HEK293 (cell line): ENCODE measurements at regions not wholly inside any gene's neighbourhood (a gene's known extent, or its start where the extent isn't known, plus 50 kb on each side); places are given as distances from the start of the nearest gene placed in this dataset.

Source experiments
- CTCF ChIA-PET: fragments of 350-600 bp; formaldehyde crosslinking; extraction: SDS; loops from one replicate; lab custom pipeline; 2021; ENCODE audit warnings: antibody characterized with exemption; lab: Yijun Ruan, JAX
- POLR2A ChIA-PET: fragments of 300-600 bp; formaldehyde crosslinking; extraction: SDS; loops from one replicate; lab custom pipeline; 2020; ENCODE audit warnings: antibody characterized with exemption, inconsistent platforms; lab: Yijun Ruan, JAX
- H3K27ac ChIP-seq: fragments of 200-500 bp; sonication (Bioruptor generic); 2 replicates; pipeline ENCODE4 v1.5.1; 2014; ENCODE audit warnings: low read depth, low read length, control low read depth, inconsistent platforms; ENCODE audit errors: extremely low read depth
- H3K36me3 ChIP-seq, 2 experiments: fragments of 200-500 bp in 1 of 2; sonication (Bioruptor generic) in 1 of 2; 1 replicate in 1 of 2; 2 replicates in 1 of 2; pipeline ENCODE4 v1.5.1; 2014 to 2017; ENCODE audit warnings: inconsistent platforms in 2 of 2, low read length in 2 of 2; ENCODE audit not compliant: control insufficient read depth in 2 of 2, insufficient read depth in 1 of 2
- H3K4me1 ChIP-seq: fragments of 200-500 bp; sonication (Bioruptor generic); 2 replicates; pipeline ENCODE4 v1.5.1; 2014; ENCODE audit warnings: mild to moderate bottlenecking, low read length, inconsistent platforms; ENCODE audit not compliant: control insufficient read depth, insufficient read depth
- H3K4me3 ChIP-seq: 2 replicates; pipeline ENCODE4 v1.5.1; 2011; ENCODE audit warnings: low read depth, mild to moderate bottlenecking, control low read depth, low read length, moderate library complexity
- H3K9me3 ChIP-seq: fragments of 200-500 bp; sonication (Bioruptor generic); 2 replicates; pipeline ENCODE4 v1.5.1; 2014; ENCODE audit warnings: low read depth, low read length, inconsistent platforms; ENCODE audit not compliant: control insufficient read depth, insufficient read depth
- EGR2 ChIP-seq: fragments of 450-650 bp; formaldehyde crosslinking; IDR thresholded peaks from 2 replicates; pipeline ENCODE4 v1.5.1; 2016; ENCODE audit warnings: low read depth, missing biosample characterization, missing genetic modification characterization
- IKZF3 ChIP-seq: fragments of 450-650 bp; IDR thresholded peaks from 2 replicates; pipeline ENCODE4 v1.5.0; 2018; ENCODE audit warnings: missing biosample characterization, mild to moderate bottlenecking, missing genetic modification characterization, moderate library complexity
- SCRT1 ChIP-seq: fragments of 450-650 bp; formaldehyde crosslinking; IDR thresholded peaks from 2 replicates; pipeline ENCODE4 v1.5.1; 2016; ENCODE audit warnings: missing biosample characterization, missing genetic modification characterization, borderline replicate concordance
- SETDB1 ChIP-seq: IDR thresholded peaks from one replicate; pipeline ENCODE4 v1.6.1; 2017; ENCODE audit warnings: mild to moderate bottlenecking, low read length, moderate library complexity, mixed read lengths; ENCODE audit not compliant: insufficient read length
- ZBTB21 ChIP-seq: fragments of 450-650 bp; formaldehyde crosslinking; IDR thresholded peaks from 2 replicates; pipeline ENCODE4 v1.5.1; 2017; ENCODE audit warnings: missing biosample characterization, missing genetic modification characterization
- ZBTB48 ChIP-seq: fragments of 450-650 bp; formaldehyde crosslinking; IDR thresholded peaks from 2 replicates; pipeline ENCODE4 v1.5.1; 2016; ENCODE audit warnings: missing biosample characterization, missing genetic modification characterization
- ZBTB7A ChIP-seq: fragments of 450-650 bp; formaldehyde crosslinking; IDR thresholded peaks from 2 replicates; pipeline ENCODE4 v1.5.1; 2016; ENCODE audit warnings: low read depth, missing biosample characterization, missing genetic modification characterization
- ZFP41 ChIP-seq: fragments of 450-650 bp; formaldehyde crosslinking; IDR thresholded peaks from 2 replicates; pipeline ENCODE4 v1.5.1; 2016; ENCODE audit warnings: missing biosample characterization, missing genetic modification characterization, borderline replicate concordance
- ZNF132 ChIP-seq: fragments of 450-650 bp; formaldehyde crosslinking; IDR thresholded peaks from 2 replicates; pipeline ENCODE4 v1.5.1; 2017; ENCODE audit warnings: missing biosample characterization, missing genetic modification characterization, borderline replicate concordance
- ZNF157 ChIP-seq: fragments of 450-650 bp; formaldehyde crosslinking; IDR thresholded peaks from 2 replicates; pipeline ENCODE4 v1.5.1; 2016; ENCODE audit warnings: missing biosample characterization, missing genetic modification characterization
- ZNF211 ChIP-seq: fragments of 450-650 bp; formaldehyde crosslinking; IDR thresholded peaks from 2 replicates; pipeline ENCODE4 v1.5.1; 2016; ENCODE audit warnings: low read depth, missing biosample characterization, missing genetic modification characterization
- ZNF266 ChIP-seq: fragments of 450-650 bp; formaldehyde crosslinking; IDR thresholded peaks from 2 replicates; pipeline ENCODE4 v1.5.1; 2016; ENCODE audit warnings: missing biosample characterization, missing genetic modification characterization, low read depth
- ZNF311 ChIP-seq: fragments of 450-650 bp; formaldehyde crosslinking; IDR thresholded peaks from 2 replicates; pipeline ENCODE4 v1.5.1; 2017; ENCODE audit warnings: missing biosample characterization, missing genetic modification characterization, borderline replicate concordance
- ZNF391 ChIP-seq: fragments of 450-650 bp; formaldehyde crosslinking; IDR thresholded peaks from 2 replicates; pipeline ENCODE4 v1.5.1; 2016; ENCODE audit warnings: low read depth, missing biosample characterization, missing genetic modification characterization, borderline replicate concordance
- ZNF501 ChIP-seq: fragments of 450-650 bp; formaldehyde crosslinking; IDR thresholded peaks from 2 replicates; pipeline ENCODE4 v1.5.1; 2016; ENCODE audit warnings: missing biosample characterization, missing genetic modification characterization
- ZNF548 ChIP-seq: fragments of 450-650 bp; formaldehyde crosslinking; IDR thresholded peaks from 2 replicates; pipeline ENCODE4 v1.5.1; 2016; ENCODE audit warnings: missing biosample characterization, missing genetic modification characterization
- ZNF558 ChIP-seq: fragments of 450-650 bp; formaldehyde crosslinking; IDR thresholded peaks from 2 replicates; pipeline ENCODE4 v1.5.1; 2016; ENCODE audit warnings: missing biosample characterization, missing genetic modification characterization
- ZNF561 ChIP-seq: fragments of 450-650 bp; IDR thresholded peaks from 2 replicates; pipeline ENCODE4 v1.5.1; 2018; ENCODE audit warnings: missing biosample characterization, missing genetic modification characterization, borderline replicate concordance
- ZNF629 ChIP-seq: fragments of 450-650 bp; formaldehyde crosslinking; IDR thresholded peaks from 2 replicates; pipeline ENCODE4 v1.5.1; 2017; ENCODE audit warnings: missing biosample characterization, missing genetic modification characterization
- ZNF645 ChIP-seq: fragments of 450-650 bp; formaldehyde crosslinking; IDR thresholded peaks from 2 replicates; pipeline ENCODE4; 2016; ENCODE audit warnings: missing biosample characterization, missing genetic modification characterization
- ZNF658 ChIP-seq: fragments of 450-650 bp; formaldehyde crosslinking; IDR thresholded peaks from 2 replicates; pipeline ENCODE4; 2016; ENCODE audit warnings: missing biosample characterization, missing genetic modification characterization
- ZNF660 ChIP-seq: fragments of 450-650 bp; IDR thresholded peaks from 2 replicates; pipeline ENCODE4 v1.5.1; 2018; ENCODE audit warnings: missing biosample characterization, mild to moderate bottlenecking, missing genetic modification characterization
- ZNF664 ChIP-seq: fragments of 450-650 bp; formaldehyde crosslinking; IDR thresholded peaks from 2 replicates; pipeline ENCODE4 v1.5.1; 2016; ENCODE audit warnings: missing biosample characterization, missing genetic modification characterization
- ZNF707 ChIP-seq: fragments of 450-650 bp; formaldehyde crosslinking; IDR thresholded peaks from 2 replicates; pipeline ENCODE4 v1.5.1; 2016; ENCODE audit warnings: missing biosample characterization, missing genetic modification characterization
- ZNF776 ChIP-seq: fragments of 450-650 bp; formaldehyde crosslinking; IDR thresholded peaks from 2 replicates; pipeline ENCODE4 v1.5.0; 2017; ENCODE audit warnings: missing biosample characterization, missing genetic modification characterization, borderline replicate concordance
- ZNF843 ChIP-seq: fragments of 450-650 bp; formaldehyde crosslinking; IDR thresholded peaks from 2 replicates; pipeline ENCODE4 v1.5.1; 2016; ENCODE audit warnings: missing biosample characterization, missing genetic modification characterization
- ZSCAN23 ChIP-seq: fragments of 450-650 bp; formaldehyde crosslinking; IDR thresholded peaks from 2 replicates; pipeline ENCODE4 v1.5.1; 2016; ENCODE audit warnings: missing biosample characterization, missing genetic modification characterization
- TF ChIP-seq, protein P1 (sequence below): fragments of 450-650 bp; formaldehyde crosslinking; IDR thresholded peaks from 2 replicates; pipeline ENCODE4 v1.5.1; 2017; ENCODE audit warnings: missing biosample characterization, missing genetic modification characterization
- TF ChIP-seq, protein P2 (sequence below): fragments of 450-650 bp; formaldehyde crosslinking; IDR thresholded peaks from 2 replicates; pipeline ENCODE4 v1.5.1; 2016; ENCODE audit warnings: missing biosample characterization, missing genetic modification characterization
- TF ChIP-seq, protein P3 (sequence below): fragments of 450-650 bp; formaldehyde crosslinking; IDR thresholded peaks from 2 replicates; pipeline ENCODE4 v1.5.1; 2017; ENCODE audit warnings: missing biosample characterization, missing genetic modification characterization

- Histone ChIP-seq H3K9me3 (no peaks in the 10 kb centered on the region), H3K36me3 (no peaks in the 10 kb centered on the region), H3K27ac (no peak overlapping the region), H3K4me1 (no peaks in the 10 kb centered on the region), H3K4me3 (no peak overlapping the region)
- no peak for TF ChIP-seq SCRT1 (tag by site-specific recombination)
- TF ChIP-seq ZNF391 (tag by site-specific recombination): no peak
- TF ChIP-seq, protein P1, sequence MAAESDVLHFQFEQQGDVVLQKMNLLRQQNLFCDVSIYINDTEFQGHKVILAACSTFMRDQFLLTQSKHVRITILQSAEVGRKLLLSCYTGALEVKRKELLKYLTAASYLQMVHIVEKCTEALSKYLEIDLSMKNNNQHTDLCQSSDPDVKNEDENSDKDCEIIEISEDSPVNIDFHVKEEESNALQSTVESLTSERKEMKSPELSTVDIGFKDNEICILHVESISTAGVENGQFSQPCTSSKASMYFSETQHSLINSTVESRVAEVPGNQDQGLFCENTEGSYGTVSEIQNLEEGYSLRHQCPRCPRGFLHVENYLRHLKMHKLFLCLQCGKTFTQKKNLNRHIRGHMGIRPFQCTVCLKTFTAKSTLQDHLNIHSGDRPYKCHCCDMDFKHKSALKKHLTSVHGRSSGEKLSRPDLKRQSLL (tag by site-specific recombination): no peak
- TF ChIP-seq ZNF658 (tag by site-specific recombination): no peak
- no peak for TF ChIP-seq ZNF211 (tag by site-specific recombination)
- no peak for TF ChIP-seq ZNF501 (tag by site-specific recombination)
- TF ChIP-seq ZNF776: no peak
- TF ChIP-seq, protein P2, sequence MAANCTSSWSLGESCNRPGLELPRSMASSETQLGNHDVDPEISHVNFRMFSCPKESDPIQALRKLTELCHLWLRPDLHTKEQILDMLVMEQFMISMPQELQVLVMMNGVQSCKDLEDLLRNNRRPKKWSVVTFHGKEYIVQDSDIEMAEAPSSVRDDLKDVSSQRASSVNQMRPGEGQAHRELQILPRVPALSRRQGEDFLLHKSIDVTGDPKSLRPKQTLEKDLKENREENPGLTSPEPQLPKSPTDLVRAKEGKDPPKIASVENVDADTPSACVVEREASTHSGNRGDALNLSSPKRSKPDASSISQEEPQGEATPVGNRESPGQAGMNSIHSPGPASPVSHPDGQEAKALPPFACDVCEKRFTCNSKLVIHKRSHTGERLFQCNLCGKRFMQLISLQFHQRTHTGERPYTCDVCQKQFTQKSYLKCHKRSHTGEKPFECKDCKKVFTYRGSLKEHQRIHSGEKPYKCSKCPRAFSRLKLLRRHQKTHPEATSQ (tag by site-specific recombination): no peak
- no peak for TF ChIP-seq ZNF157
- TF ChIP-seq ZNF629: no peak
- TF ChIP-seq ZNF561 (tag by site-specific recombination): no peak
- no peak for TF ChIP-seq ZFP41
- TF ChIP-seq, protein P3, sequence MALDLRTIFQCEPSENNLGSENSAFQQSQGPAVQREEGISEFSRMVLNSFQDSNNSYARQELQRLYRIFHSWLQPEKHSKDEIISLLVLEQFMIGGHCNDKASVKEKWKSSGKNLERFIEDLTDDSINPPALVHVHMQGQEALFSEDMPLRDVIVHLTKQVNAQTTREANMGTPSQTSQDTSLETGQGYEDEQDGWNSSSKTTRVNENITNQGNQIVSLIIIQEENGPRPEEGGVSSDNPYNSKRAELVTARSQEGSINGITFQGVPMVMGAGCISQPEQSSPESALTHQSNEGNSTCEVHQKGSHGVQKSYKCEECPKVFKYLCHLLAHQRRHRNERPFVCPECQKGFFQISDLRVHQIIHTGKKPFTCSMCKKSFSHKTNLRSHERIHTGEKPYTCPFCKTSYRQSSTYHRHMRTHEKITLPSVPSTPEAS (tag by site-specific recombination): no peak
- no peak for TF ChIP-seq ZBTB7A (tag by site-specific recombination)
- no peak for TF ChIP-seq ZNF132 (tag by site-specific recombination)
- ChIA-PET POLR2A (no interaction called here), CTCF (interaction anchor here (0.7 to 1.1 kb wide), 2 partner anchors 54 to 75 kb away, joined by 3 to 4 read pairs; no protein-coding TSS in a partner anchor)
Observed at GRCh38 chr2:217597681-217598080, 405.1 kb downstream of the TNS1 start.

DNA sequence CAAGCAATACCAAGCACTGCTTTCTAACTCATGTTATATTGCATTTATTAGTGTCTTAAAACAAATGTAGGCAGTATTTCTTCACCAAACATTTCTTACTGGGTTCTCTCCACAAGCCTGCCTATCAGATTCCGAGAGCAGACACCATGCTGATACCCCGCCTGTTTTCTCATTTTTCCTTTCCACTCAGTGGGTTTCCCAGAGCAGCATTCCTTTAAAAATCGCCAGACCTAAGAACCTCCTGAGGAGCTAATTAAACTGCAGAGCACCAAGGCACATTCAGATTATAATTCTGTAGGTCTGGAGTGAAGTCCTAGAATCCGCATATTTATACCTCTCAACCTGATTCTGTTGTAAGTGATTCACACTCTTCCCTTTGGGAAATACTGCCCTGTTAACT is 405.6 kb downstream of the TNS1 start:
- ChIA-PET CTCF (interaction anchor here (0.7 to 1.4 kb wide), 2 partner anchors 53 to 76 kb away, joined by 3 to 4 read pairs; no protein-coding TSS in a partner anchor), POLR2A (no interaction called here)
- no peak overlapping the region for H3K27ac ChIP-seq
- H3K9me3 ChIP-seq: no peaks in the 10 kb centered on the region
- TF ChIP-seq EGR2 (tag by site-specific recombination) (no peak), SETDB1 (no peak), ZNF843 (tag by site-specific recombination) (no peak), ZNF629 (no peak), ZSCAN23 (tag by site-specific recombination) (no peak)
- H3K4me3 ChIP-seq: no peak overlapping the region
- no peaks in the 10 kb centered on the region for H3K4me1 ChIP-seq
- no peaks in the 10 kb centered on the region for H3K36me3 ChIP-seq

GRCh38 chr2:217593732-217594131 is 409.1 kb downstream of the TNS1 start:
- H3K4me1 ChIP-seq: no peaks in the 10 kb centered on the region
- H3K36me3 ChIP-seq: no peaks in the 10 kb centered on the region
- ChIA-PET POLR2A (no interaction called here), CTCF (interaction anchor here (0.6 kb wide), 1 partner anchor 162 kb away, joined by 3 read pairs; no protein-coding TSS in a partner anchor)
- H3K4me3 ChIP-seq: no peak overlapping the region
- H3K27ac ChIP-seq: no peak overlapping the region
- H3K9me3 ChIP-seq: no peaks in the 10 kb centered on the region
- TF ChIP-seq ZNF501 (tag by site-specific recombination) (no peak), ZNF707 (tag by site-specific recombination) (no peak), ZNF311 (tag by site-specific recombination) (no peak), ZNF266 (tag by site-specific recombination) (no peak), ZBTB48 (no peak), ZNF132 (tag by site-specific recombination) (no peak), ZNF660 (tag by site-specific recombination) (no peak), ZNF548 (tag by site-specific recombination) (no peak), IKZF3 (tag by site-specific recombination) (no peak), ZNF645 (tag by site-specific recombination) (no peak), ZBTB21 (tag by site-specific recombination) (no peak), ZNF843 (tag by site-specific recombination) (no peak), ZNF558 (tag by site-specific recombination) (no peak), ZNF664 (tag by site-specific recombination) (no peak)
